ENCODE measurements at regions not wholly inside any gene's neighbourhood (a gene's known extent, or its start where the extent isn't known, plus 50 kb on each side); places are given as distances from the start of the nearest gene placed in this dataset.

- TF ChIP-seq CTCF (conservative IDR thresholded peaks at IDR 0.05; ENCODE audit: low read length) (no peak; the same call in 1 of the 2 replicates), EZH2phosphoT487 (IDR thresholded peaks at IDR 0.05; ENCODE audit: borderline replicate concordance) (no peak)
Observed at GRCh38 chr6:56710967-56711366, 68.3 kb upstream of the DST start.
